Cardiac fibroblast (primary cell): ENCODE measurements at regions not wholly inside any gene's neighbourhood (a gene's known extent, or its start where the extent isn't known, plus 50 kb on each side); places are given as distances from the start of the nearest gene placed in this dataset.

Source experiments
- DNase-seq, 2 donors: peaks; one replicate each; pipeline versions ENCODE4 v3.0.0 to v3.0.0-alpha.2; 2010; ENCODE audit warnings: low read depth in 2 of 2
- H3K4me3 ChIP-seq, 2 donors: replicated peaks in 1 of 2; 1 replicate in 1 of 2; 2 replicates in 1 of 2; pipeline ENCODE4 v1.5.1; 2011; ENCODE audit warnings: low read depth in 2 of 2, low read length in 2 of 2, mild to moderate bottlenecking in 2 of 2, moderate library complexity in 1 of 2
- CTCF ChIP-seq: IDR thresholded peaks from one replicate; pipeline ENCODE4 v1.5.1; 2011; ENCODE audit warnings: low read depth, mild to moderate bottlenecking, low read length, inconsistent platforms

- TF ChIP-seq CTCF = no peak
Measured at GRCh38 chr4:32184186-32184585, 1464.0 kb downstream of the PCDH7 start.

GRCh38 chr4:32189130-32189529 lies 1469.0 kb downstream of the PCDH7 start:
- DNase-seq = no peak
- no peak for TF ChIP-seq CTCF
- no peak overlapping the region for H3K4me3 ChIP-seq

More at GRCh38 chr4:32184186-32184585, 1464.0 kb downstream of the PCDH7 start:
- no peak overlapping the region for H3K4me3 ChIP-seq
- DNase-seq = no peak

GRCh38 chr4:32189788-32190187 lies 1469.6 kb downstream of the PCDH7 start:
- H3K4me3 ChIP-seq = no peak overlapping the region
- DNase-seq = no peak
- TF ChIP-seq CTCF = no peak

GRCh38 chr4:32191961-32192360 lies 1471.8 kb downstream of the PCDH7 start:
- no peak for TF ChIP-seq CTCF
- H3K4me3 ChIP-seq = no peak overlapping the region
- peak in 1 of 2 donors; percentile 32 for DNase-seq

GRCh38 chr4:32192363-32192762 lies 1472.2 kb downstream of the PCDH7 start:
- H3K4me3 ChIP-seq = no peak overlapping the region
- DNase-seq = no peak
- TF ChIP-seq CTCF = no peak

- no peak overlapping the region for H3K4me3 ChIP-seq
- no peak for TF ChIP-seq CTCF
- DNase-seq = no peak
Measured at GRCh38 chr4:32192991-32193390, 1472.8 kb downstream of the PCDH7 start.

- no peak for DNase-seq
- H3K4me3 ChIP-seq = no peak overlapping the region
- TF ChIP-seq CTCF = no peak
Measured at GRCh38 chr4:32196950-32197688, 1477.0 kb downstream of the PCDH7 start.
